SK-N-SH (cell line): ENCODE measurements at regions not wholly inside any gene's neighbourhood (a gene's known extent, or its start where the extent isn't known, plus 50 kb on each side); places are given as distances from the start of the nearest gene placed in this dataset.

Experiments
- CTCF ChIA-PET: fragments of 300-600, 350-600 bp; formaldehyde crosslinking; extraction: SDS; loops from one replicate; lab custom pipeline; 2021; lab: Yijun Ruan, JAX
- POLR2A ChIA-PET: fragments of 350-600 bp; sonication (Branson Sonifier 250); formaldehyde crosslinking; extraction: SDS; loops from one replicate; lab custom pipeline; 2020; ENCODE audit warnings: antibody characterized with exemption, inconsistent platforms; lab: Yijun Ruan, JAX
- DNase-seq: peaks from one replicate; pipeline ENCODE4 v3.0.0; 2012
- H2AFZ ChIP-seq: fragments of 200-600 bp; sonication (generic); 2 replicates; pipeline ENCODE4 v1.8.1; 2016; ENCODE audit warnings: antibody characterized with exemption, mild to moderate bottlenecking, low read depth
- H3F3A ChIP-seq: fragments of 200-600 bp; sonication (generic); replicated peaks from 2 replicates; pipeline ENCODE3; 2016; ENCODE audit warnings: antibody characterized with exemption, mild to moderate bottlenecking; ENCODE audit not compliant: insufficient read depth
- H3K27ac ChIP-seq, 2 experiments: fragments of 200-500 bp in 1 of 2; fragments of 200-600 bp in 1 of 2; sonication (Bioruptor generic) in 1 of 2; sonication (generic), shearing (Covaris generic) in 1 of 2; 2 replicates each; pipeline versions ENCODE4 v1.5.1 to v1.6.1; 2014 to 2016; ENCODE audit warnings: low read depth in 2 of 2, inconsistent platforms in 1 of 2, low read length in 1 of 2, mild to moderate bottlenecking in 1 of 2, mixed read lengths in 1 of 2
- H3K27me3 ChIP-seq: fragments of 200-600 bp; sonication (generic), shearing (Covaris generic); 2 replicates; pipeline ENCODE4 v1.6.1; 2016; ENCODE audit warnings: mixed run types; ENCODE audit not compliant: insufficient read depth
- H3K36me3 ChIP-seq, 2 experiments: fragments of 200-500 bp in 1 of 2; fragments of 200-600 bp in 1 of 2; sonication (Bioruptor generic) in 1 of 2; sonication (generic) in 1 of 2; replicated peaks in 1 of 2; 2 replicates each; pipeline versions ENCODE3 to v1.5.1; 2014 to 2016; ENCODE audit warnings: low read length in 1 of 2, mild to moderate bottlenecking in 1 of 2; ENCODE audit not compliant: insufficient read depth in 2 of 2, control insufficient read depth in 1 of 2
- H3K4me1 ChIP-seq, 2 experiments: fragments of 200-500 bp in 1 of 2; fragments of 200-600 bp in 1 of 2; sonication (Bioruptor generic) in 1 of 2; sonication (generic), shearing (Covaris generic) in 1 of 2; 2 replicates each; pipeline versions ENCODE4 v1.5.1 to v1.6.1; 2014 to 2016; ENCODE audit warnings: low read depth in 1 of 2, low read length in 1 of 2, mixed run types in 1 of 2; ENCODE audit not compliant: insufficient read depth in 2 of 2, control insufficient read depth in 1 of 2
- H3K4me2 ChIP-seq: fragments of 200-600 bp; sonication (generic), shearing (Covaris generic); 2 replicates; pipeline ENCODE4 v1.6.1; 2017; ENCODE audit warnings: mixed run types
- H3K4me3 ChIP-seq, 2 experiments: fragments of 200-500 bp in 1 of 2; fragments of 200-600 bp in 1 of 2; sonication (Bioruptor generic) in 1 of 2; sonication (generic), shearing (Covaris generic) in 1 of 2; 2 replicates each; pipeline versions ENCODE4 v1.5.1 to v1.8.1; 2014 to 2016; ENCODE audit warnings: low read depth in 2 of 2, inconsistent platforms in 1 of 2, low read length in 1 of 2, mild to moderate bottlenecking in 1 of 2, mixed read lengths in 1 of 2, moderate library complexity in 1 of 2
- H3K79me2 ChIP-seq: fragments of 200-600 bp; sonication (generic); 2 replicates; pipeline ENCODE4 v1.8.1; 2017; ENCODE audit warnings: mild to moderate bottlenecking; ENCODE audit not compliant: insufficient read depth
- H3K9ac ChIP-seq: fragments of 200-600 bp; sonication (generic); 2 replicates; pipeline ENCODE4 v1.6.1; 2017; ENCODE audit warnings: mixed run types
- H3K9me2 ChIP-seq: fragments of 200-600 bp; sonication (generic); 2 replicates; pipeline ENCODE4 v1.6.1; 2017; ENCODE audit warnings: mixed run types
- H3K9me3 ChIP-seq: fragments of 200-600 bp; sonication (generic); 2 replicates; pipeline ENCODE4 v1.6.1; 2017; ENCODE audit warnings: mixed run types, mild to moderate bottlenecking, moderate library complexity
- H4K20me1 ChIP-seq: fragments of 200-600 bp; sonication (generic); 2 replicates; pipeline ENCODE4 v1.6.1; 2017; ENCODE audit warnings: mild to moderate bottlenecking, mixed run types; ENCODE audit not compliant: insufficient read depth
- CHD2 ChIP-seq: fragments of 150-350 bp; IDR thresholded peaks from 2 replicates; pipeline ENCODE4 v1.6.1; 2018; ENCODE audit warnings: low read length; ENCODE audit not compliant: partially characterized antibody
- ELF1 ChIP-seq: IDR thresholded peaks from 2 replicates; pipeline ENCODE4 v1.4.0; 2012
- EZH2phosphoT487 ChIP-seq: fragments of 200-600 bp; sonication (generic); IDR thresholded peaks from 2 replicates; pipeline ENCODE4 v1.6.1; 2017; ENCODE audit warnings: low read depth, mixed run types, mild to moderate bottlenecking, antibody characterized with exemption, moderate library complexity, borderline replicate concordance
- FOXJ3 ChIP-seq: sonication (generic); formaldehyde crosslinking; IDR thresholded peaks from 2 replicates; pipeline ENCODE4 v1.5.1; 2020; ENCODE audit warnings: mild to moderate bottlenecking, missing genetic modification reagents
- FOXM1 ChIP-seq: IDR thresholded peaks from 2 replicates; pipeline ENCODE4 v1.4.0; 2012; ENCODE audit warnings: low read depth, mild to moderate bottlenecking
- IRF3 ChIP-seq: fragments of 150-350 bp; IDR thresholded peaks from 2 replicates; pipeline ENCODE4 v1.6.1; 2016; ENCODE audit warnings: mild to moderate bottlenecking, low read depth, low read length
- NFIC ChIP-seq: IDR thresholded peaks from 2 replicates; pipeline ENCODE4 v1.4.0; 2012; ENCODE audit warnings: borderline replicate concordance
- NRF1 ChIP-seq: IDR thresholded peaks from 2 replicates; pipeline ENCODE4 v1.6.1; 2012; ENCODE audit warnings: low read depth, mild to moderate bottlenecking, low read length
- POLR2AphosphoS5 ChIP-seq: IDR thresholded peaks from 2 replicates; pipeline ENCODE4 v1.6.1; 2012; ENCODE audit warnings: low read depth, low read length
- RCOR1 ChIP-seq: fragments of 150-350 bp; IDR thresholded peaks from 2 replicates; pipeline ENCODE4 v1.6.1; 2017; ENCODE audit warnings: antibody characterized with exemption, low read length
- RFX5 ChIP-seq: IDR thresholded peaks from 2 replicates; pipeline ENCODE4 v1.6.1; 2012; ENCODE audit warnings: mild to moderate bottlenecking, improper control_type of control experiment, low read length
- RXRA ChIP-seq: IDR thresholded peaks from 2 replicates; pipeline ENCODE4 v1.4.0; 2012; ENCODE audit warnings: low read depth, mild to moderate bottlenecking, borderline replicate concordance
- SIN3A ChIP-seq: IDR thresholded peaks from 2 replicates; pipeline ENCODE4 v1.6.1; 2012; ENCODE audit warnings: low read depth, mild to moderate bottlenecking, low read length, moderate library complexity, borderline replicate concordance
- USF1 ChIP-seq: IDR thresholded peaks from 2 replicates; pipeline ENCODE4 v1.4.0; 2012; ENCODE audit warnings: low read depth, borderline replicate concordance
- ZBTB33 ChIP-seq: IDR thresholded peaks from 2 replicates; pipeline ENCODE4 v1.4.0; 2012; ENCODE audit warnings: low read depth, borderline replicate concordance
- WGBS: methylation state at CpG from one replicate; pipeline ENCODE4 v1.1.6; 2017; ENCODE audit warnings: low lambda C conversion rate; 5-methylcytosine and 5-hydroxymethylcytosine counted together
- TF ChIP-seq, protein P1 (sequence below): IDR thresholded peaks from 2 replicates; pipeline ENCODE4 v1.6.1; 2012; ENCODE audit warnings: mild to moderate bottlenecking, low read depth, low read length, moderate library complexity

GRCh38 chr9:17994695-17995425 is 416.0 kb downstream of the SH3GL2 start:
- Histone ChIP-seq H3K36me3 (no peaks in the 10 kb centered on the region), H2AFZ (no peak overlapping the region), H3K79me2 (no peaks in the 10 kb centered on the region), H3K9me3 (no peaks in the 10 kb centered on the region), H3F3A (no peaks in the 10 kb centered on the region), H3K9me2 (no peaks in the 10 kb centered on the region; the same call in 1 of the 2 replicates), H3K27me3 (no peaks in the 10 kb centered on the region), H3K4me1 (no peaks in the 10 kb centered on the region), H3K4me2 (no peak overlapping the region), H3K4me3 (no peak overlapping the region), H3K27ac (no peak overlapping the region), H3K9ac (no peak overlapping the region), H4K20me1 (no peaks in the 10 kb centered on the region)
- TF ChIP-seq ELF1 (no peak), RXRA (no peak), SIN3A (no peak), IRF3 (no peak), CHD2 (no peak), NRF1 (no peak), RCOR1 (no peak), USF1 (no peak), FOXM1 (no peak), EZH2phosphoT487 (no peak), RFX5 (no peak), FOXJ3 (CRISPR knock-in tag) (no peak), NFIC (no peak), ZBTB33 (no peak), POLR2AphosphoS5 (no peak)
- TF ChIP-seq, protein P1, sequence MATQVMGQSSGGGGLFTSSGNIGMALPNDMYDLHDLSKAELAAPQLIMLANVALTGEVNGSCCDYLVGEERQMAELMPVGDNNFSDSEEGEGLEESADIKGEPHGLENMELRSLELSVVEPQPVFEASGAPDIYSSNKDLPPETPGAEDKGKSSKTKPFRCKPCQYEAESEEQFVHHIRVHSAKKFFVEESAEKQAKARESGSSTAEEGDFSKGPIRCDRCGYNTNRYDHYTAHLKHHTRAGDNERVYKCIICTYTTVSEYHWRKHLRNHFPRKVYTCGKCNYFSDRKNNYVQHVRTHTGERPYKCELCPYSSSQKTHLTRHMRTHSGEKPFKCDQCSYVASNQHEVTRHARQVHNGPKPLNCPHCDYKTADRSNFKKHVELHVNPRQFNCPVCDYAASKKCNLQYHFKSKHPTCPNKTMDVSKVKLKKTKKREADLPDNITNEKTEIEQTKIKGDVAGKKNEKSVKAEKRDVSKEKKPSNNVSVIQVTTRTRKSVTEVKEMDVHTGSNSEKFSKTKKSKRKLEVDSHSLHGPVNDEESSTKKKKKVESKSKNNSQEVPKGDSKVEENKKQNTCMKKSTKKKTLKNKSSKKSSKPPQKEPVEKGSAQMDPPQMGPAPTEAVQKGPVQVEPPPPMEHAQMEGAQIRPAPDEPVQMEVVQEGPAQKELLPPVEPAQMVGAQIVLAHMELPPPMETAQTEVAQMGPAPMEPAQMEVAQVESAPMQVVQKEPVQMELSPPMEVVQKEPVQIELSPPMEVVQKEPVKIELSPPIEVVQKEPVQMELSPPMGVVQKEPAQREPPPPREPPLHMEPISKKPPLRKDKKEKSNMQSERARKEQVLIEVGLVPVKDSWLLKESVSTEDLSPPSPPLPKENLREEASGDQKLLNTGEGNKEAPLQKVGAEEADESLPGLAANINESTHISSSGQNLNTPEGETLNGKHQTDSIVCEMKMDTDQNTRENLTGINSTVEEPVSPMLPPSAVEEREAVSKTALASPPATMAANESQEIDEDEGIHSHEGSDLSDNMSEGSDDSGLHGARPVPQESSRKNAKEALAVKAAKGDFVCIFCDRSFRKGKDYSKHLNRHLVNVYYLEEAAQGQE, result no peak
- WGBS, result 0% methylated on average over 4 of the region's 4 CpGs
- POLR2A ChIA-PET, result no interaction called here
- CTCF ChIA-PET, result no interaction called here
- no peak for DNase-seq
